ENCODE measurements at regions not wholly inside any gene's neighbourhood (a gene's known extent, or its start where the extent isn't known, plus 50 kb on each side); places are given as distances from the start of the nearest gene placed in this dataset.

DNA sequence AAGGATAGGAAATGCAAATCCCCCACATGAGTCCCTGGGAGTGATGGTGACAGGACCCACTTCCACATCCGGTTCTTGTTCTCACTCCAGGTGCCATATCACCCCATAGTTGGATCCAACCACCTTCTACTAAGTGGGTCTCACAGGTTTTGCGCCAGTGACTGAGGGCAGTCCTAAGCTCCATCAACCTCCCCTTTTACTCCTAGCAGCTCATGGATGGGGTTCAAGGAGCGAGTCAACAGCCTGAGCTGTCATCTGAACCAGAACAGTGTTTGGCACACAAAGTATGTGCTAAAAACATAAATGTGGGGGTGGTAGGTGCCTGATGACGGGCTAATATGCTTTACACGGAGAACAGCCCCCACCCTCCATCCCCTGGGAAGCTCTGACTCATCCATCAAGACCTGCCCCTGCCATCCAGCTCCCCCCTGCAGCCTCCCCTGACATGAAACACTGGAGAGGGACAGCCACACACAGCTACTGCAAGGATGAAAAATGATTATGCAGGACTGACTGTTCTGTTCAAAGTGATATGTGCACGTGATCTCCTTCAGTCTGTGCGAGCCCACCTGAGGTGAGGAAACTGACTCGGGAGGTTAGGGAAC lies 143.2 kb upstream of the CDH5 start (continued):
- TF ChIP-seq ZFP36L2 (CRISPR knock-in tag; IDR thresholded peaks at IDR 0.05) (no peak), NCOA5 (CRISPR knock-in tag; IDR thresholded peaks at IDR 0.05) (no peak), BRD4 (CRISPR knock-in tag; IDR thresholded peaks at IDR 0.05) (no peak), MED1 (CRISPR knock-in tag; IDR thresholded peaks at IDR 0.05) (no peak)

DNA sequence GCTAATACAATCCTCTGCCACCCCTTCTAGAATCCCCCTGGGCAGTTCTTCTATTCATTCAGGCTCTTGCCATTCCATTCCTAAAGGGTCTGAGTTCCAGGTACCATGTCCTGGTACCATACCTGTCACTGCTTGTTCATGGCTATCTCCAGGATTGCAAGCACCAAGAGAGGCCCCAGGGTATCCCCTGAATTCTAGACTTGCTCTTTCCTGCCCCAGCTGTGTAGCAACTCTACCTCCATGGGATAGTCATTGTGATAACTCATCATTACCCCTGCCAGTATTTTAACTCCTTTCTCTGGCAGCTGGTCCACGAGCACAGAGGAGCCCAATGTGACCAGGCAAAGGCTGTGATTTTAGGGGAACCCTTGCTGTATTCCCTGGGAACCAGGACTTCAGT lies 143.7 kb upstream of the CDH5 start:
- no peak for DNase-seq (ENCODE audit: low spot score)
- no TSS peak for BruUV-seq (replicated peaks)
- in situ Hi-C loops (cut with HindIII; ENCODE audit: extremely low pct_ligation_motif_present, low pct_unique_long_range_greater_than_20kb) (no loop called here), intact Hi-C loops (cut with micrococcal nuclease; ENCODE audit: unreplicated experiment) (no loop called here)
- Histone ChIP-seq H3K4me3 (replicated peaks in 1 of 3; ENCODE audit: insufficient read depth in 1 of 3, low read depth in 2 of 3, low read length in 3 of 3) (no peak overlapping the region), H4K20me1 (ENCODE audit: insufficient read depth, low read length) (no peaks in the 10 kb centered on the region), H3K4me2 (ENCODE audit: low read depth, low read length) (no peak overlapping the region), H3K4me1 (ENCODE audit: insufficient read depth, low read length) (no peaks in the 10 kb centered on the region), H3K27me3 (ENCODE audit: control insufficient read depth in 1 of 2, insufficient read depth in 2 of 2, low read length in 2 of 2) (peaks cover 2 to 35% of the 10 kb centered on the region in 2 experiments; a peak in 4 of 5 replicates), H3K9ac (ENCODE audit: insufficient read depth, low read depth, low read length) (no peak overlapping the region), H2AFZ (ENCODE audit: low read length) (no peak overlapping the region), H3K9me3 (ENCODE audit: low read length) (no peaks in the 10 kb centered on the region), H3K36me3 (replicated peaks in 1 of 2; ENCODE audit: control insufficient read depth in 1 of 2, insufficient read depth in 2 of 2, low read length in 2 of 2) (no peaks in the 10 kb centered on the region), H3K27ac (ENCODE audit: extremely low read length, insufficient read depth, low read length) (no peak overlapping the region), H3K79me2 (ENCODE audit: insufficient read depth, low read length) (no peaks in the 10 kb centered on the region)
- ChIA-PET CTCF (ENCODE audit: low intra/inter-chr PET ratio, low total read pairs) (no interaction called here), POLR2A (no interaction called here)
- TF ChIP-seq SETDB1 (CRISPR knock-in tag; IDR thresholded peaks at IDR 0.05; ENCODE audit: borderline replicate concordance) (no peak), SUZ12 (IDR thresholded peaks at IDR 0.05; ENCODE audit: low read depth, low read length) (no peak), MEIS2 (CRISPR knock-in tag; IDR thresholded peaks at IDR 0.05) (no peak), FOSL2 (CRISPR knock-in tag; IDR thresholded peaks at IDR 0.05) (no peak), ZEB1 (IDR thresholded peaks at IDR 0.05; ENCODE audit: insufficient replicate concordance, low read depth) (no peak)
- TF ChIP-seq, protein P1, sequence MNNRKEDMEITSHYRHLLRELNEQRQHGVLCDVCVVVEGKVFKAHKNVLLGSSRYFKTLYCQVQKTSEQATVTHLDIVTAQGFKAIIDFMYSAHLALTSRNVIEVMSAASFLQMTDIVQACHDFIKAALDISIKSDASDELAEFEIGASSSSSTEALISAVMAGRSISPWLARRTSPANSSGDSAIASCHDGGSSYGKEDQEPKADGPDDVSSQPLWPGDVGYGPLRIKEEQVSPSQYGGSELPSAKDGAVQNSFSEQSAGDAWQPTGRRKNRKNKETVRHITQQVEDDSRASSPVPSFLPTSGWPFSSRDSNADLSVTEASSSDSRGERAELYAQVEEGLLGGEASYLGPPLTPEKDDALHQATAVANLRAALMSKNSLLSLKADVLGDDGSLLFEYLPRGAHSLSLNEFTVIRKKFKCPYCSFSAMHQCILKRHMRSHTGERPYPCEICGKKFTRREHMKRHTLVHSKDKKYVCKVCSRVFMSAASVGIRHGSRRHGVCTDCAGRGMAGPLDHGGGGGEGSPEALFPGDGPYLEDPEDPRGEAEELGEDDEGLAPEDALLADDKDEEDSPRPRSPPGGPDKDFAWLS (CRISPR knock-in tag; IDR thresholded peaks at IDR 0.05; ENCODE audit: borderline replicate concordance), result no peak
- TF ChIP-seq, protein P2, sequence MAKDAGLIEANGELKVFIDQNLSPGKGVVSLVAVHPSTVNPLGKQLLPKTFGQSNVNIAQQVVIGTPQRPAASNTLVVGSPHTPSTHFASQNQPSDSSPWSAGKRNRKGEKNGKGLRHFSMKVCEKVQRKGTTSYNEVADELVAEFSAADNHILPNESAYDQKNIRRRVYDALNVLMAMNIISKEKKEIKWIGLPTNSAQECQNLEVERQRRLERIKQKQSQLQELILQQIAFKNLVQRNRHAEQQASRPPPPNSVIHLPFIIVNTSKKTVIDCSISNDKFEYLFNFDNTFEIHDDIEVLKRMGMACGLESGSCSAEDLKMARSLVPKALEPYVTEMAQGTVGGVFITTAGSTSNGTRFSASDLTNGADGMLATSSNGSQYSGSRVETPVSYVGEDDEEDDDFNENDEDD (CRISPR knock-in tag; IDR thresholded peaks at IDR 0.05; ENCODE audit: borderline replicate concordance), result no peak
- TF ChIP-seq, protein P3, sequence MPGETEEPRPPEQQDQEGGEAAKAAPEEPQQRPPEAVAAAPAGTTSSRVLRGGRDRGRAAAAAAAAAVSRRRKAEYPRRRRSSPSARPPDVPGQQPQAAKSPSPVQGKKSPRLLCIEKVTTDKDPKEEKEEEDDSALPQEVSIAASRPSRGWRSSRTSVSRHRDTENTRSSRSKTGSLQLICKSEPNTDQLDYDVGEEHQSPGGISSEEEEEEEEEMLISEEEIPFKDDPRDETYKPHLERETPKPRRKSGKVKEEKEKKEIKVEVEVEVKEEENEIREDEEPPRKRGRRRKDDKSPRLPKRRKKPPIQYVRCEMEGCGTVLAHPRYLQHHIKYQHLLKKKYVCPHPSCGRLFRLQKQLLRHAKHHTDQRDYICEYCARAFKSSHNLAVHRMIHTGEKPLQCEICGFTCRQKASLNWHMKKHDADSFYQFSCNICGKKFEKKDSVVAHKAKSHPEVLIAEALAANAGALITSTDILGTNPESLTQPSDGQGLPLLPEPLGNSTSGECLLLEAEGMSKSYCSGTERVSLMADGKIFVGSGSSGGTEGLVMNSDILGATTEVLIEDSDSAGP (CRISPR knock-in tag; IDR thresholded peaks at IDR 0.05; ENCODE audit: borderline replicate concordance), result no peak
- WGBS (ENCODE audit: low lambda C conversion rate), result 0% methylated on average over 1 of the region's 1 CpG
- no peak for FAIRE-seq
- no peak for ATAC-seq
